H9 (cell line): ENCODE measurements at regions not wholly inside any gene's neighbourhood (a gene's known extent, or its start where the extent isn't known, plus 50 kb on each side); places are given as distances from the start of the nearest gene placed in this dataset.

Experiments
- DNase-seq: peaks from one replicate; pipeline ENCODE4 v3.0.0-alpha.2; 2017
- H2AFZ ChIP-seq: one replicate; pipeline ENCODE4 v1.6.1; 2013; ENCODE audit warnings: mild to moderate bottlenecking, low read length, control low read depth, moderate library complexity
- H2AK5ac ChIP-seq: 2 replicates; pipeline ENCODE4 v1.6.1; 2013; ENCODE audit warnings: low read length, control low read depth, mixed read lengths; ENCODE audit not compliant: insufficient read length
- H2BK120ac ChIP-seq: one replicate; pipeline ENCODE4 v1.6.1; 2013; ENCODE audit warnings: low read depth, mild to moderate bottlenecking, low read length, control low read depth, inconsistent platforms; ENCODE audit not compliant: poor library complexity, severe bottlenecking
- H2BK12ac ChIP-seq: 2 replicates; pipeline ENCODE4 v1.6.1; 2013; ENCODE audit warnings: low read length, control low read depth, mixed read lengths, low read depth; ENCODE audit not compliant: insufficient read length
- H2BK15ac ChIP-seq: 2 replicates; pipeline ENCODE4 v1.6.1; 2013; ENCODE audit warnings: low read depth, low read length, control low read depth
- H2BK20ac ChIP-seq: one replicate; pipeline ENCODE4 v1.6.1; 2013; ENCODE audit warnings: low read depth, mild to moderate bottlenecking, low read length, control low read depth, inconsistent platforms; ENCODE audit not compliant: poor library complexity, severe bottlenecking
- H2BK5ac ChIP-seq: 2 replicates; pipeline ENCODE4 v1.6.1; 2013; ENCODE audit warnings: low read length, control low read depth, mixed read lengths; ENCODE audit not compliant: insufficient read length
- H3K14ac ChIP-seq: 2 replicates; pipeline ENCODE4 v1.6.1; 2013; ENCODE audit warnings: low read length, control low read depth; ENCODE audit not compliant: insufficient read depth
- H3K18ac ChIP-seq: 2 replicates; pipeline ENCODE4 v1.6.1; 2013; ENCODE audit warnings: low read depth, mild to moderate bottlenecking, mixed read lengths, low read length, control low read depth; ENCODE audit not compliant: insufficient read length
- H3K23ac ChIP-seq: 2 replicates; pipeline ENCODE4 v1.6.1; 2013; ENCODE audit warnings: low read length, control low read depth, mixed read lengths, low read depth; ENCODE audit not compliant: insufficient read length
- H3K23me2 ChIP-seq: 2 replicates; pipeline ENCODE4 v1.6.1; 2013; ENCODE audit warnings: low read depth, mild to moderate bottlenecking, mixed read lengths, low read length, control low read depth; ENCODE audit not compliant: insufficient read length, poor library complexity, severe bottlenecking
- H3K27ac ChIP-seq: 2 replicates; pipeline ENCODE4 v1.5.1; 2013; ENCODE audit warnings: low read length, control low read depth, mixed read lengths, low read depth; ENCODE audit not compliant: insufficient read length
- H3K27me3 ChIP-seq: 2 replicates; pipeline ENCODE4 v1.6.1; 2013; ENCODE audit warnings: low read length, control low read depth, inconsistent platforms; ENCODE audit not compliant: insufficient read depth
- H3K4ac ChIP-seq: 2 replicates; pipeline ENCODE4 v1.6.1; 2013; ENCODE audit warnings: low read depth, mild to moderate bottlenecking, control low read depth, inconsistent platforms, low read length, moderate library complexity
- H3K4me1 ChIP-seq: 2 replicates; pipeline ENCODE4 v1.6.1; 2013; ENCODE audit warnings: low read length, control low read depth, inconsistent platforms; ENCODE audit not compliant: insufficient read depth
- H3K4me2 ChIP-seq: 2 replicates; pipeline ENCODE4 v1.6.1; 2013; ENCODE audit warnings: low read length, control low read depth, mixed read lengths; ENCODE audit not compliant: insufficient read length, insufficient read depth
- H3K56ac ChIP-seq: 2 replicates; pipeline ENCODE4 v1.6.1; 2013; ENCODE audit warnings: low read depth, mild to moderate bottlenecking, mixed read lengths, low read length, control low read depth; ENCODE audit not compliant: insufficient read length
- H3K79me1 ChIP-seq: 2 replicates; pipeline ENCODE4 v1.6.1; 2013; ENCODE audit warnings: low read depth, mild to moderate bottlenecking, moderate library complexity, low read length, control low read depth, inconsistent platforms; ENCODE audit not compliant: insufficient read depth, poor library complexity, severe bottlenecking
- H3K79me2 ChIP-seq: 2 replicates; pipeline ENCODE4 v1.6.1; 2013; ENCODE audit warnings: low read length, control low read depth, inconsistent platforms; ENCODE audit not compliant: insufficient read depth
- H3K9ac ChIP-seq: 2 replicates; pipeline ENCODE4 v1.6.1; 2013; ENCODE audit warnings: low read length, control low read depth, mixed read lengths; ENCODE audit not compliant: insufficient read length; ENCODE audit errors: extremely low read depth
- H3K9me3 ChIP-seq: one replicate; pipeline ENCODE4 v1.6.1; 2013; ENCODE audit warnings: low read depth, low read length, inconsistent platforms; ENCODE audit not compliant: control insufficient read depth
- H3T11ph ChIP-seq: one replicate; pipeline ENCODE4 v1.6.1; 2013; ENCODE audit warnings: mild to moderate bottlenecking, low read length, control low read depth, inconsistent platforms
- H4K20me1 ChIP-seq: one replicate; pipeline ENCODE4 v1.6.1; 2013; ENCODE audit not compliant: control insufficient read depth, insufficient read length, insufficient read depth
- H4K5ac ChIP-seq: 2 replicates; pipeline ENCODE4 v1.6.1; 2013; ENCODE audit warnings: low read depth, mild to moderate bottlenecking, mixed read lengths, low read length, control low read depth; ENCODE audit not compliant: insufficient read length
- H4K8ac ChIP-seq: replicated peaks from 2 replicates; pipeline ENCODE4 v1.6.1; 2013; ENCODE audit warnings: low read length, control low read depth, mixed read lengths, low read depth; ENCODE audit not compliant: insufficient read length
- H4K91ac ChIP-seq: 2 replicates; pipeline ENCODE4 v1.6.1; 2013; ENCODE audit warnings: low read depth, mild to moderate bottlenecking, moderate library complexity, mixed read lengths, low read length, control low read depth; ENCODE audit not compliant: insufficient read length
- H3K27ac Mint-ChIP-seq, 3 experiments: 2 replicates in 2 of 3; 3 replicates in 1 of 3; pipeline ENCODE4 v1.8.0; 2020 to 2021; ENCODE audit warnings: mixed read lengths in 3 of 3, mild to moderate bottlenecking in 1 of 3, moderate library complexity in 1 of 3
- H3K27me3 Mint-ChIP-seq: 2 replicates; pipeline ENCODE4 v1.8.0; 2021; ENCODE audit warnings: low read depth, mild to moderate bottlenecking, moderate library complexity, mixed read lengths
- H3K36me3 Mint-ChIP-seq, 3 experiments: 2 replicates in 2 of 3; 3 replicates in 1 of 3; pipeline ENCODE4 v1.8.0; 2020 to 2021; ENCODE audit warnings: low read depth in 3 of 3, mixed read lengths in 3 of 3; ENCODE audit not compliant: insufficient read depth in 1 of 3
- H3K4me1 Mint-ChIP-seq, 2 experiments: 2 replicates each; pipeline ENCODE4 v1.8.0; 2020; ENCODE audit warnings: mixed read lengths in 2 of 2
- H3K4me3 Mint-ChIP-seq, 2 experiments: 2 replicates in 1 of 2; 3 replicates in 1 of 2; pipeline ENCODE4 v1.8.0; 2020 to 2021; ENCODE audit warnings: mild to moderate bottlenecking in 2 of 2, mixed read lengths in 2 of 2, moderate library complexity in 1 of 2
- H3K9me3 Mint-ChIP-seq, 2 experiments: 2 replicates in 1 of 2; 3 replicates in 1 of 2; pipeline ENCODE4 v1.8.0; 2020; ENCODE audit warnings: mild to moderate bottlenecking in 2 of 2, mixed read lengths in 2 of 2, moderate library complexity in 1 of 2
- WGBS: extraction: QIAGEN DNeasy Blood & Tissue Kit; methylation state at CpG from one replicate; pipeline ENCODE4 v1.1.7; 2013; ENCODE audit warnings: missing lambda C conversion rate, low lambda C conversion rate, mixed read lengths; ENCODE audit not compliant: insufficient read length; ENCODE audit errors: extremely low coverage; 5-methylcytosine and 5-hydroxymethylcytosine counted together
- TF ChIP-seq, protein P1 (sequence below): fragments of 200-600 bp; sonication (generic); conservative IDR thresholded peaks from 3 replicates; pipeline ENCODE4 v1.8.0; 2021; ENCODE audit warnings: antibody characterized with exemption, mild to moderate bottlenecking

DNA sequence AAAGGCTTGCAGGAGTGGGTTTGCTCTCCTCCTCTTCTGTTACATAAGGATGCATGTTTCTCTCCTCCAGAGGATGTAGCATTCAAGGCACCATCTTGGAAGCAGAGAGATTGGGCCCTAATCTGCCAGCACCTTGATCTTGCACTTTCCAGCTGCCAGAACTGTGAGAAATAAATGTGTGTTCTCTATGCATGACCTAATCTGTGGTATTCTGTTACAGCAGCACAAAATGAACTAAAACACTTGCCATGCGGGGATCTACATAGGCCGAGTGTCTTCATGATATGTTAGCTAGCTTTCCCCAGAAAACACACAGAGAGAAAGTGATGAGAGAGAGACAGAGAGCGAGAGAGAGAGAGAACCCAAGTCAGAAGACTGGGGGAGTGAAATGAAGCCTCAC lies 273.5 kb downstream of the UTP18 start:
- no peaks in the 10 kb centered on the region for H3K4me1 ChIP-seq
- no peak overlapping the region for H3K4me3 Mint-ChIP-seq

More for the DNA sequence above, 273.5 kb downstream of the UTP18 start:
- no peak overlapping the region for H3K27ac ChIP-seq
- no peak overlapping the region for H4K5ac ChIP-seq
- no peak overlapping the region for H3K14ac ChIP-seq
- no peak overlapping the region for H2BK12ac ChIP-seq
- H3K79me2 ChIP-seq, result no peaks in the 10 kb centered on the region
- H4K91ac ChIP-seq, result no peak overlapping the region
- no peak overlapping the region for H3K23ac ChIP-seq
- no peaks in the 10 kb centered on the region for H3K27me3 ChIP-seq
- Mint-ChIP-seq H3K36me3 (no peaks in the 10 kb centered on the region), H3K27me3 (peaks cover 1% of the 10 kb centered on the region; the same call in 1 of the 2 replicates), H3K27ac (no peak overlapping the region; a peak in 1 of 7 replicates), H3K9me3 (no peaks in the 10 kb centered on the region), H3K4me1 (peaks cover 0 to 7% of the 10 kb centered on the region in 2 experiments; a peak in 2 of 4 replicates)
- no peak overlapping the region for H3K4ac ChIP-seq
- H3T11ph ChIP-seq, result no peak overlapping the region
- no peaks in the 10 kb centered on the region for H3K23me2 ChIP-seq
- no peaks in the 10 kb centered on the region for H3K9me3 ChIP-seq
- no peaks in the 10 kb centered on the region for H4K20me1 ChIP-seq
- TF ChIP-seq, protein P1, sequence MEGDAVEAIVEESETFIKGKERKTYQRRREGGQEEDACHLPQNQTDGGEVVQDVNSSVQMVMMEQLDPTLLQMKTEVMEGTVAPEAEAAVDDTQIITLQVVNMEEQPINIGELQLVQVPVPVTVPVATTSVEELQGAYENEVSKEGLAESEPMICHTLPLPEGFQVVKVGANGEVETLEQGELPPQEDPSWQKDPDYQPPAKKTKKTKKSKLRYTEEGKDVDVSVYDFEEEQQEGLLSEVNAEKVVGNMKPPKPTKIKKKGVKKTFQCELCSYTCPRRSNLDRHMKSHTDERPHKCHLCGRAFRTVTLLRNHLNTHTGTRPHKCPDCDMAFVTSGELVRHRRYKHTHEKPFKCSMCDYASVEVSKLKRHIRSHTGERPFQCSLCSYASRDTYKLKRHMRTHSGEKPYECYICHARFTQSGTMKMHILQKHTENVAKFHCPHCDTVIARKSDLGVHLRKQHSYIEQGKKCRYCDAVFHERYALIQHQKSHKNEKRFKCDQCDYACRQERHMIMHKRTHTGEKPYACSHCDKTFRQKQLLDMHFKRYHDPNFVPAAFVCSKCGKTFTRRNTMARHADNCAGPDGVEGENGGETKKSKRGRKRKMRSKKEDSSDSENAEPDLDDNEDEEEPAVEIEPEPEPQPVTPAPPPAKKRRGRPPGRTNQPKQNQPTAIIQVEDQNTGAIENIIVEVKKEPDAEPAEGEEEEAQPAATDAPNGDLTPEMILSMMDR, result no peak
- no peak for DNase-seq
- no peak overlapping the region for H3K4me2 ChIP-seq
- no peak overlapping the region for H2AFZ ChIP-seq
- no peak overlapping the region for H3K56ac ChIP-seq
- H2BK15ac ChIP-seq, result no peak overlapping the region
- no peak overlapping the region for H3K18ac ChIP-seq
- no peak overlapping the region for H2BK20ac ChIP-seq
- H2BK120ac ChIP-seq, result no peak overlapping the region
- H3K79me1 ChIP-seq, result no peaks in the 10 kb centered on the region
- H2AK5ac ChIP-seq, result no peak overlapping the region
- no peak overlapping the region for H3K9ac ChIP-seq
- H4K8ac ChIP-seq, result no peak overlapping the region
- WGBS, result no CpG with 5 or more reads among the region's 3 CpGs
- no peak overlapping the region for H2BK5ac ChIP-seq
